ENCODE measurements at regions not wholly inside any gene's neighbourhood (a gene's known extent, or its start where the extent isn't known, plus 50 kb on each side); places are given as distances from the start of the nearest gene placed in this dataset.
A peak's percentile ranks its signal among the peaks of the same experiment; 100 is the strongest.

DNA sequence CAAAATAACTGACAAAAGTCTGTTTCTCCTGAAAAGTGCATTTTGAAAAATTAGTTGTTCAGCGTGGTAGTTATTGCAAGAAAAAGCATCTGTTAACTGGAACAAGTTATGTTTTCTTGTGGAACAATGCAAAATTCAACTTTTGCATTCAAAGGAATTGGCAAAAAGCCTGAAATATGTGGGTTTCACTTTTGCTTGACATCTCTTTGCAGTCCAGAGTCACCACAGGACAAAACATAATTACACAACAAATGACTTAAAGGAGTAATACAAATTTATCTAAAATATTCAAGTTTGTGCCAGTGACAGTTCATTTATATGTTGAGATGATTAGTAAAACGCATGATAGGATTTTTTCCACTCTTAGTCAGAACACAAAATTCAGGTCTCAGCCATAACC lies 96.3 kb upstream of the P2RY1 start:
- Histone ChIP-seq H3K36me3 (ENCODE audit: control insufficient read depth, insufficient read depth, low read length) (no peaks in the 10 kb centered on the region), H3K27ac (ENCODE audit: low read length) (no peak overlapping the region), H3K4me1 (ENCODE audit: control insufficient read depth, insufficient read depth, low read length) (no peaks in the 10 kb centered on the region), H3K9me3 (ENCODE audit: control insufficient read depth, low read depth, low read length) (no peaks in the 10 kb centered on the region), H3K27me3 (ENCODE audit: control insufficient read depth, insufficient read depth, low read length) (no peaks in the 10 kb centered on the region), H3K4me3 (ENCODE audit: low read length) (no peak overlapping the region)
- no peak for DNase-seq
- WGBS (ENCODE audit: insufficient coverage, low lambda C conversion rate): 100% methylated on average over 1 of the region's 2 CpGs

DNA sequence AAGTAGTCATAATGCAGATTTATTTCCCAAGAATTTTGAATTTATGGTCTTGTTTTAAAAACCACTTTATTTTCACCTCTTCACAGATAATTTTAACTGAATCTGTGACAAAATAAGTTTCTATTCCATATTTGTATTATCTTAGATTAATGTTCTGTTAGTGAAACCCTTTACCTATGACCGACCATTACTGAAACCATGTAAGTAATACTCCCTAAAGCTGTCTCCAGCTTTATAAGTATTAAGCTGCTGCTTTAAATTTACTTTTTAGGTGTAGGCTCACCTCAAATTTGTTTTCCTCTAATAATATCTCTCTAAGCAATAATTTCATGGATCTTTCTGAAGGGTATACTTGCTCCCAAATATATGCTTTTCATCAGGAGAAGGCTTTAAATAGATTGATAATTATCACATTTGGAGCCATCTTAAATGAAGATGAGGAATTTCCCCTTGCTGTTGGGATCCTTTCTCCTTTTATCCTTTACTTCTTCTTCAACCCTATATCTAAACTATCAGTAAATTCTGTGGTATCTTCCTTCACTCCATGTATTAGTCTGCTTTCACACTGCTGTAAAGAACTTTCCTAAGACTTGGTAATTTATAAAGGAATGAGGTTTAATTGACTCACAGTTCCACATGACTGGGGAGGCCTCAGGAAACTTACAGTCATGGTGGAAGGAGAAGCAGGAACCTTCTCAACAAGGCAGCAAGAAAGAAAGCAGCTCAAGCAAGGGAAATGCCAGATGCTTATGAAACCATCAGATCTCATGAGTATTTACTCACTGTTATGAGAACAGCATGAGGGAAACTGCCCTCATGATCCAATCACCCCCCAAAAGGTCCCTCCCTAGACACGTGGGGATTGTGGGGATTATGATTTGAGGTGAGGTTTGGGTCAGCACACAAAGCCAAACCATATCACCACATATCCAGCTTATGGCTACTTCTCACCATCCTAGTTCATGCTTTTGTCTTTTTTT lies 92.3 kb upstream of the P2RY1 start:
- no peak overlapping the region for H3K4me3 ChIP-seq (ENCODE audit: low read length)
- DNase-seq: no peak
- no peak overlapping the region for H3K27ac ChIP-seq (ENCODE audit: low read length)
- no peaks in the 10 kb centered on the region for H3K36me3 ChIP-seq (ENCODE audit: control insufficient read depth, insufficient read depth, low read length)
- H3K27me3 ChIP-seq (ENCODE audit: control insufficient read depth, insufficient read depth, low read length): no peaks in the 10 kb centered on the region
- no CpG with 5 or more reads among the region's 2 CpGs for WGBS (ENCODE audit: insufficient coverage, low lambda C conversion rate)
- no peaks in the 10 kb centered on the region for H3K9me3 ChIP-seq (ENCODE audit: control insufficient read depth, low read depth, low read length)
- H3K4me1 ChIP-seq (ENCODE audit: control insufficient read depth, insufficient read depth, low read length): no peaks in the 10 kb centered on the region

GRCh38 chr3:152745646-152746045 lies 89.3 kb upstream of the P2RY1 start:
- H3K4me3 ChIP-seq (ENCODE audit: low read length): no peak overlapping the region
- H3K27ac ChIP-seq (ENCODE audit: low read length): no peak overlapping the region
- no peaks in the 10 kb centered on the region for H3K36me3 ChIP-seq (ENCODE audit: control insufficient read depth, insufficient read depth, low read length)
- peaks cover 10% of the 10 kb centered on the region for H3K9me3 ChIP-seq (ENCODE audit: control insufficient read depth, low read depth, low read length)
- WGBS (ENCODE audit: insufficient coverage, low lambda C conversion rate): no CpG with 5 or more reads among the region's 1 CpG
- H3K27me3 ChIP-seq (ENCODE audit: control insufficient read depth, insufficient read depth, low read length): no peaks in the 10 kb centered on the region
- H3K4me1 ChIP-seq (ENCODE audit: control insufficient read depth, insufficient read depth, low read length): no peaks in the 10 kb centered on the region
- no peak for DNase-seq

DNA sequence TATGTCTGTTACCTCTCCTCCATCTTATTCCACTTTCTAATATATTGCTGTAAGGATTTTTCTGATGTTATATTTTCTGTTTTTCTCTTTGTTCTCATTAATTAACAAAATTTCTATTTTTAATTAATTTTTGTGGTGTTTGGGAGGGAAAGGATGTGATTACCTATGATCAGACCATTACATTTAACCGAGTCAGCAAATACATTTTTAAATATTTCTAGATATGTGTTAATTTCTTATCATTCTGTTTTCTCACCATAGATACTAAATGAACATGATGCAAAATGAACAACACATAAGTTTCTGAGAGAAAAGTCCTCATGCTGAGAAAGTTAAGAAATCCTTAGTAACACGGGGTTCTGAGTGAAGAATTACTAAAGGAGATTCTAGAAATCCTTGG lies 80.6 kb upstream of the P2RY1 start:
- DNase-seq: no peak
- no CpG with 5 or more reads among the region's 2 CpGs for WGBS (ENCODE audit: insufficient coverage, low lambda C conversion rate)

GRCh38 chr3:152756807-152757206 lies 78.1 kb upstream of the P2RY1 start:
- H3K27ac ChIP-seq (ENCODE audit: low read length): no peak overlapping the region
- DNase-seq: no peak
- H3K4me1 ChIP-seq (ENCODE audit: control insufficient read depth, insufficient read depth, low read length): no peaks in the 10 kb centered on the region
- no peaks in the 10 kb centered on the region for H3K27me3 ChIP-seq (ENCODE audit: control insufficient read depth, insufficient read depth, low read length)
- H3K9me3 ChIP-seq (ENCODE audit: control insufficient read depth, low read depth, low read length): no peaks in the 10 kb centered on the region
- H3K4me3 ChIP-seq (ENCODE audit: low read length): no peak overlapping the region
- H3K36me3 ChIP-seq (ENCODE audit: control insufficient read depth, insufficient read depth, low read length): no peaks in the 10 kb centered on the region

More for the DNA sequence above, 80.6 kb upstream of the P2RY1 start:
- no peaks in the 10 kb centered on the region for H3K36me3 ChIP-seq (ENCODE audit: control insufficient read depth, insufficient read depth, low read length)
- H3K27ac ChIP-seq (ENCODE audit: low read length): no peak overlapping the region
- H3K4me1 ChIP-seq (ENCODE audit: control insufficient read depth, insufficient read depth, low read length): no peaks in the 10 kb centered on the region
- H3K4me3 ChIP-seq (ENCODE audit: low read length): no peak overlapping the region
- H3K27me3 ChIP-seq (ENCODE audit: control insufficient read depth, insufficient read depth, low read length): no peaks in the 10 kb centered on the region
- peaks cover 11% of the 10 kb centered on the region for H3K9me3 ChIP-seq (ENCODE audit: control insufficient read depth, low read depth, low read length)

DNA sequence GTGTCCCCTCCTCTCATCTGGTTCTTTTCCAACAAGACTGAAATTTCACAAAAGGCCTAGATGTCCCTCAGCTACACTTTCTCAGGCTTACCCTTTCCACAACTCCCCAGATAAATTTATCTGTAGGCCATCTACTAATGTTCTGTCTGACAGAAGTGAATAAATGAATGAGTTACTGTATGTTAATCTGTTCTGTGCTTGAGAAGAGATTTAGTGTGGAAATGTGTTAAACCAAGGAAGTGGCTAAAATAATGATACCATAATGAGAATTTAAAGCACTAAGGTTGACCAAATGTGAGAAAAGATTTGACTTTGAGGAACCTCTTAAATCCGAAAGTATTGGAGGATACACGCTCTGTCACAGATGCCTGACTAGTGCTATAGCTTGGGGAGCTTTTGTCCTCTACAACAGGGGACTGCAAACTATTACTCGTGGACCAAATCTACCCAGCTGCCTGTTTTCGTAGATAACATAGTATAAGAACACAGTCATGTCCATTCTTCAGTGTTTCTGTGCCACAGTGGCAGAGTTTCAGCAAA lies 74.8 kb upstream of the P2RY1 start:
- no peaks in the 10 kb centered on the region for H3K9me3 ChIP-seq (ENCODE audit: control insufficient read depth, low read depth, low read length)
- WGBS (ENCODE audit: insufficient coverage, low lambda C conversion rate): no CpG with 5 or more reads among the region's 4 CpGs
- H3K4me1 ChIP-seq (ENCODE audit: control insufficient read depth, insufficient read depth, low read length): no peaks in the 10 kb centered on the region
- H3K36me3 ChIP-seq (ENCODE audit: control insufficient read depth, insufficient read depth, low read length): no peaks in the 10 kb centered on the region
- no peak for DNase-seq
- no peak overlapping the region for H3K4me3 ChIP-seq (ENCODE audit: low read length)
- no peaks in the 10 kb centered on the region for H3K27me3 ChIP-seq (ENCODE audit: control insufficient read depth, insufficient read depth, low read length)
- H3K27ac ChIP-seq (ENCODE audit: low read length): no peak overlapping the region

GRCh38 chr3:152760591-152760990 lies 74.3 kb upstream of the P2RY1 start:
- H3K27me3 ChIP-seq (ENCODE audit: control insufficient read depth, insufficient read depth, low read length): no peaks in the 10 kb centered on the region
- H3K9me3 ChIP-seq (ENCODE audit: control insufficient read depth, low read depth, low read length): no peaks in the 10 kb centered on the region
- WGBS (ENCODE audit: insufficient coverage, low lambda C conversion rate): 100% methylated on average over 1 of the region's 3 CpGs
- H3K4me1 ChIP-seq (ENCODE audit: control insufficient read depth, insufficient read depth, low read length): no peaks in the 10 kb centered on the region
- no peaks in the 10 kb centered on the region for H3K36me3 ChIP-seq (ENCODE audit: control insufficient read depth, insufficient read depth, low read length)
- no peak overlapping the region for H3K4me3 ChIP-seq (ENCODE audit: low read length)
- H3K27ac ChIP-seq (ENCODE audit: low read length): no peak overlapping the region
- no peak for DNase-seq

DNA sequence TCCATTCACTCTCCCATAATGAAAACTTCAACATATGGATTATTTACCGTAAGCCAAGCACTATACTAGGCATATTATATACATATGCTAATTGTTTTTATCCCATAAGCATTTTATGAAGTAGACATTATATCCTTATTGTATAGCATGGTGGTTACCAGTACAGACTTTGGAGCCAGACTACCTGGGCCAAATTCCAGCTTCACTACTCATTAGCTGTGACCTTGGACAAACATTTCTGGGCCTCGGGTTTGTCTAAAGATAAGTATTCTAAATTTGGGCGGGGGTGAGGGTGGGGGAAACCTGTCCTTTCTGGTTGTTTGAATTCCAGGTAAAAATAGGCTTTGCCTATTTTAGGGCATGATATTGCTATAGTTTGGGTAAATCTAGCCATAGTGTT lies 66.5 kb upstream of the P2RY1 start:
- H3K4me1 ChIP-seq (ENCODE audit: control insufficient read depth, insufficient read depth, low read length): no peaks in the 10 kb centered on the region
- no peak overlapping the region for H3K27ac ChIP-seq (ENCODE audit: low read length)
- no peaks in the 10 kb centered on the region for H3K27me3 ChIP-seq (ENCODE audit: control insufficient read depth, insufficient read depth, low read length)
- no peaks in the 10 kb centered on the region for H3K9me3 ChIP-seq (ENCODE audit: control insufficient read depth, low read depth, low read length)
- H3K4me3 ChIP-seq (ENCODE audit: low read length): no peak overlapping the region
- WGBS (ENCODE audit: insufficient coverage, low lambda C conversion rate): no CpG with 5 or more reads among the region's 3 CpGs
- no peak for DNase-seq
- no peaks in the 10 kb centered on the region for H3K36me3 ChIP-seq (ENCODE audit: control insufficient read depth, insufficient read depth, low read length)

- H3K9me3 ChIP-seq (ENCODE audit: control insufficient read depth, low read depth, low read length): no peaks in the 10 kb centered on the region
- H3K4me3 ChIP-seq (ENCODE audit: low read length): no peak overlapping the region
- H3K27ac ChIP-seq (ENCODE audit: low read length): no peak overlapping the region
- H3K4me1 ChIP-seq (ENCODE audit: control insufficient read depth, insufficient read depth, low read length): no peaks in the 10 kb centered on the region
- peak; percentile 13 to 36 for DNase-seq
- no peaks in the 10 kb centered on the region for H3K36me3 ChIP-seq (ENCODE audit: control insufficient read depth, insufficient read depth, low read length)
- no peaks in the 10 kb centered on the region for H3K27me3 ChIP-seq (ENCODE audit: control insufficient read depth, insufficient read depth, low read length)
Observed at GRCh38 chr3:152769523-152769922, 65.4 kb upstream of the P2RY1 start.

DNA sequence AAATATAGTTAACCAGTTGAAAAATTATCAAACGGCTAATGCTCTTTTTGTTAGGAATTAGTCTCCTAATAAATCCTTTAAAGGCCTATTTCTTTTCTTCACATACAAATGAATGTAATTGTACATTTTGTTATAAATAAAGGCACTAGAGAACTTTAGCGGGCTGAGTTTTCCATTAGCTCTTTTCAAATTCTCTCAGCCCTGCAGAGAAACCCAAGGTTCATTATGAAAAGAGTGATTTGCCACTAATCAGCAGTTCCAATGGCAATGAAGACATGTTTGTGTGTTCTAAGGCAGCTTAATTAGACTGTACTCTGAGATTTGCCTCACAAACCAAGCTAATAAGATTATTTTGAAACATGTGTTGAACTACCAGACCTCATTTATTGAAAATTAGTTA lies 64.6 kb upstream of the P2RY1 start:
- no peak overlapping the region for H3K4me3 ChIP-seq (ENCODE audit: low read length)
- no peaks in the 10 kb centered on the region for H3K9me3 ChIP-seq (ENCODE audit: control insufficient read depth, low read depth, low read length)
- no peaks in the 10 kb centered on the region for H3K27me3 ChIP-seq (ENCODE audit: control insufficient read depth, insufficient read depth, low read length)
- no peak for DNase-seq
- 79% methylated on average over 2 of the region's 2 CpGs for WGBS (ENCODE audit: insufficient coverage, low lambda C conversion rate)
- no peaks in the 10 kb centered on the region for H3K36me3 ChIP-seq (ENCODE audit: control insufficient read depth, insufficient read depth, low read length)
- H3K4me1 ChIP-seq (ENCODE audit: control insufficient read depth, insufficient read depth, low read length): no peaks in the 10 kb centered on the region
- no peak overlapping the region for H3K27ac ChIP-seq (ENCODE audit: low read length)

DNA sequence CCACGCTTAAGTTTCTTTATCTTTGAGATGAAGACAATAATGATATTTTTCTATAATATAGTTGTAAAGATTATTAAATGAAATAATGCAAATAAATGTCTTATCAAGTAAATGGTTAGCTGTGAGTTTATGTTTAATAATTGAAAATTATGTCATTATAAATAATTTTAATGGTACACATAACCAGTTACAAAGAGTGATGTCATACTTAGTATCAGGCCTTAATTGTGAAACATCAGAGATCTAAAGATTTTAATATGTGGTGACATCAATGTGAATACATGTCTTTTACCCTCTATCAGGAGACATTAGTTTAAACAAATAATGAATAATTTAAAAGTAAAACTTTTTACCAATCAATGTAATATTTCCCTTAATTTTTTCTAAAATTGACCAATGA lies 63.8 kb upstream of the P2RY1 start:
- 100% methylated on average over 1 of the region's 1 CpG for WGBS (ENCODE audit: insufficient coverage, low lambda C conversion rate)
- Histone ChIP-seq H3K27me3 (ENCODE audit: control insufficient read depth, insufficient read depth, low read length) (no peaks in the 10 kb centered on the region), H3K4me1 (ENCODE audit: control insufficient read depth, insufficient read depth, low read length) (no peaks in the 10 kb centered on the region), H3K27ac (ENCODE audit: low read length) (no peak overlapping the region), H3K9me3 (ENCODE audit: control insufficient read depth, low read depth, low read length) (no peaks in the 10 kb centered on the region), H3K36me3 (ENCODE audit: control insufficient read depth, insufficient read depth, low read length) (no peaks in the 10 kb centered on the region), H3K4me3 (ENCODE audit: low read length) (no peak overlapping the region)
- DNase-seq: no peak
